Small intestine (tissue), 7 donors: ENCODE measurements at regions not wholly inside any gene's neighbourhood (a gene's known extent, or its start where the extent isn't known, plus 50 kb on each side); places are given as distances from the start of the nearest gene placed in this dataset.

Experiments used
- DNase-seq, 2 donors: peaks; one replicate each; pipeline versions ENCODE4 v3.0.0 to v3.0.0-alpha.2; 2013
- FAIRE-seq: peaks from 2 replicates; lab custom pipeline; 2012; peaks lifted over from hg19 to GRCh38; lab: Jason Lieb, UNC
- H3K27ac ChIP-seq, 3 donors: one replicate each; pipeline ENCODE4 v1.5.1; 2013; ENCODE audit warnings: low read length in 2 of 3, mild to moderate bottlenecking in 2 of 3, control low read depth in 1 of 3, inconsistent platforms in 1 of 3, low read depth in 1 of 3, moderate library complexity in 1 of 3
- H3K27me3 ChIP-seq, 3 donors: one replicate each; pipeline ENCODE4 v1.6.1; 2013; ENCODE audit warnings: low read length in 3 of 3, inconsistent platforms in 1 of 3; ENCODE audit not compliant: control insufficient read depth in 3 of 3, insufficient read depth in 3 of 3
- H3K36me3 ChIP-seq, 3 donors: one replicate each; pipeline ENCODE4 v1.6.1; 2013; ENCODE audit warnings: low read length in 3 of 3, inconsistent platforms in 1 of 3, low read depth in 1 of 3, mild to moderate bottlenecking in 1 of 3, moderate library complexity in 1 of 3; ENCODE audit not compliant: control insufficient read depth in 3 of 3, insufficient read depth in 2 of 3
- H3K4me1 ChIP-seq, 3 donors: one replicate each; pipeline ENCODE4 v1.6.1; 2013; ENCODE audit warnings: low read length in 2 of 3, inconsistent platforms in 1 of 3, low read depth in 1 of 3, mild to moderate bottlenecking in 1 of 3, moderate library complexity in 1 of 3; ENCODE audit not compliant: control insufficient read depth in 3 of 3, insufficient read depth in 2 of 3
- H3K4me3 ChIP-seq, 3 donors: one replicate each; pipeline ENCODE4 v1.5.1; 2013; ENCODE audit warnings: low read length in 3 of 3, control low read depth in 1 of 3, inconsistent platforms in 1 of 3, low read depth in 1 of 3, mild to moderate bottlenecking in 1 of 3, moderate library complexity in 1 of 3
- H3K9me3 ChIP-seq, 2 donors: one replicate each; pipeline ENCODE4 v1.6.1; 2013; ENCODE audit warnings: low read depth in 1 of 2, low read length in 1 of 2; ENCODE audit not compliant: control insufficient read depth in 2 of 2, insufficient read depth in 1 of 2
- WGBS, 3 donors: extraction: QIAGEN DNeasy Blood & Tissue Kit; methylation state at CpG; one replicate each; pipeline ENCODE4 v1.1.7; 2013; 5-methylcytosine and 5-hydroxymethylcytosine counted together
- donor health status: healthy with polysubstance abuse.
- donor health status: control.
- donor health status: control.
- donor health status: Bipolar disorder and iron deficiency.
- donor health status: healthy.

DNA sequence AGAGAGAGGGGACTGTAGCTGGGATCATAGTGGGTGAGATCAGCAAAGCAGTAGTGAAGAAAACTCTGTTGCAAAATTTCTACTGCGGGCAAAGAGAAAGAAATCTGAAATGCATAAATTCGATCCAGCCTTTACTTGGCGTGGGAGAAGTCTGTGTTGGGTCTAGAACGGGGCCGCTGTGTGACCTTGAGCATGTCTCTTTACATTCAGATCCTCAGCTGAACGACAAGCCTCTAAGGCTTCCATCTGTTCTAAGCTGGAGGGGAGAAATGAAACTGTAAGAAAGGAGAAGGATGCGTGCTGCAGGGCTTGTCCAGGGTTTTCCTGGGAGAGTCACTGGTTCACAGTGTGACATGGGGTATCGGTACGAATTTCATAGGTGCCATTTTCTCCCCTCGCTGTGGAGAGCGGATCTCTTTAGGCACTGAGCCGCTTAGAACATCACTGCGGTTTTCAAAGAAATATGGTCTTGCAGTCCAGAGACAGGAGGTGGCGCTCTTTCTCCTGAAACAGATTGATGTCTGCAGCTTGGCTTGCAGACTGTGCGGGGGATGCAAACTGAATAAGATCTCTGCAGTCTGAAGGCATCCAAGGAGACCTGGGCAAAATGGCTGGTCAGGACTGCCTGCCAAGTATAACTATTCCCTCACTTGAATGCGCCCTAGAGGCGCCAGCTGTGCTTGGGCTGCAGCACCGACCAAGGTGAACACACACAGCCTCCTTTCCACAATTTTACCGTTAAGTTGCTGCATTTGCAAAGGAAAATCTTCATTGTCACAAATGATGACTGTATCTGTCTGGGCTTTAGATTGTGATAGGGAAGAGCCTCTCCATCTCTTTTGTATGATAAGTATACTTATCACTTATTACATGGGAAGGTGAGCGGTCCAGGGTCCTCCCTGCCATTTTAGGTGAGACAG lies 104.1 kb downstream of the XCL2 start:
- no peak overlapping the region for H3K4me3 ChIP-seq

DNA sequence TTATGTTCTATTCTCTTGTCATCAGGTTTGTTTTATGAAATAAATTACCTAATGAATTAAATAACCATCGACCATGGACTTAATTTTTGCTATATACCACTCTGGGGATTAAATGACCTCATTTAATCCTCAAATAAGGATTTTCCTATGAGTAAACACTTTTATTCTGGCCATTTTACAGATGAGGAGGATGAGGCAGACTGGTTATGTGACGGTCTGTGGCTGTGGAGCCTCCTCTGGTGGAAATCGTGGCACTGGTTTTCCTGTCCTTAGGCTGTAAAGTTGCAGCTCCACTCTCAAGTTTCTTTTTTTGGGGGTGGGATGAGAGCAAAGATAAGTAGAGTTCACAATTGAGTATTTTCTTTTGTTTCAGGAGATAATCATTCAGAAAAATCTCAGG lies 105.2 kb downstream of the XCL2 start:
- H3K36me3 ChIP-seq = no peaks in the 10 kb centered on the region
- H3K4me3 ChIP-seq = no peak overlapping the region
- 55 to 67% (median 56%) methylated on average over 3 of the region's 3 CpGs for WGBS, 3 donors
- H3K27me3 ChIP-seq = peaks cover 0 to 1% (median 0%) of the 10 kb centered on the region in 3 donors
- DNase-seq (no peak), FAIRE-seq (no peak)
- H3K9me3 ChIP-seq = no peaks in the 10 kb centered on the region
- no peaks in the 10 kb centered on the region for H3K4me1 ChIP-seq
- no peak overlapping the region for H3K27ac ChIP-seq

More for the DNA sequence above, 104.1 kb downstream of the XCL2 start:
- Histone ChIP-seq H3K4me1 (no peaks in the 10 kb centered on the region), H3K9me3 (no peaks in the 10 kb centered on the region), H3K27me3 (no peaks in the 10 kb centered on the region), H3K27ac (no peak overlapping the region), H3K36me3 (no peaks in the 10 kb centered on the region)
- FAIRE-seq = no peak
- peak; percentile 79 to 86 for DNase-seq
- WGBS, 3 donors = 31 to 35% (median 33%) methylated on average over 19 to 20 of the region's 20 CpGs

DNA sequence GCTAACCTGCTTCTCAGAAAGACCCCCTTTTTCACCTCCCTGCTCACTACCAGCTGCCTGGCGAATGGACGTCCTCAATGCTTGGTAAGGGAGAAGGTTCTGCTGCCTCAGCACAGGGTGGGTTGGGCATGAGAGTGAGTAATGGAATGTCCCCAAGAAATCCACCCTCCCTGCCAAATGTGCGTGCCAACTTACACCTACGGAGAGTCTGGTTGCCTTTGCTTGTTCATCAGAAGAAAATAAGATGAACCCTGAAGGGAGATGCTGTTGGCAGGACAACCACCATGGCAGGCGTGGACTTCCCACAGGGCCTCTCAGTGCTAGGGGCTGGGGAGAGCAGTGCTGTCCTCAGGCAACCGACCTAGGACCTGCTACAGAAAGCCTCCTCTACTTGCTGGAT lies 106.0 kb downstream of the XCL2 start:
- no peaks in the 10 kb centered on the region for H3K36me3 ChIP-seq
- peaks cover 0 to 2% (median 0%) of the 10 kb centered on the region in 3 donors for H3K27me3 ChIP-seq
- no peaks in the 10 kb centered on the region for H3K9me3 ChIP-seq
- H3K27ac ChIP-seq = no peak overlapping the region
- no peak overlapping the region for H3K4me3 ChIP-seq
- no peak for DNase-seq
- 87 to 92% (median 91%) methylated on average over 6 of the region's 6 CpGs for WGBS, 3 donors
- H3K4me1 ChIP-seq = no peaks in the 10 kb centered on the region
- no peak for FAIRE-seq

DNA sequence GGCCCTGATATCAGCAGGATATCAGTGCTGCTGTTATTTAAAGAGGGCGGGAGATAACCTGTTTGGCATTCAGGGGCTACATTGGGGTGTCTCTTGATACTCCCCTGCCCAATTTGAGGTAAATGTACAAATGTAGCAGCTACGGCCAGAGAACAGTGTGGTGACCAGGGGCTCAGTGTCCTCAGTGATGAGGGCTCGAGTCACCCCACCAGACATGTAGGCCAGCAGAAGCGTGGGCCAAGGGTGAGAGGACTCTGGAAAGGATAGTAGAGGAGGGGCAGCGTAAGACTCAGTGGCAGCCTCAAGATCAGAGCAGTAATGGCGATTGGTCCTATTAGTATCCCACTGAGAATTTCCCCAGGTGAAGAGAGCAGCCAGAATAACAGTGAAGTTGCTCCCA lies 108.4 kb downstream of the XCL2 start:
- no peak for FAIRE-seq
- Histone ChIP-seq H3K9me3 (no peaks in the 10 kb centered on the region), H3K4me1 (no peaks in the 10 kb centered on the region), H3K4me3 (no peak overlapping the region), H3K27me3 (peaks cover 0 to 5% (median 0%) of the 10 kb centered on the region in 3 donors), H3K27ac (no peak overlapping the region), H3K36me3 (no peaks in the 10 kb centered on the region)
- DNase-seq = no peak
- WGBS, 3 donors = 84 to 94% (median 94%) methylated on average over 6 of the region's 6 CpGs

DNA sequence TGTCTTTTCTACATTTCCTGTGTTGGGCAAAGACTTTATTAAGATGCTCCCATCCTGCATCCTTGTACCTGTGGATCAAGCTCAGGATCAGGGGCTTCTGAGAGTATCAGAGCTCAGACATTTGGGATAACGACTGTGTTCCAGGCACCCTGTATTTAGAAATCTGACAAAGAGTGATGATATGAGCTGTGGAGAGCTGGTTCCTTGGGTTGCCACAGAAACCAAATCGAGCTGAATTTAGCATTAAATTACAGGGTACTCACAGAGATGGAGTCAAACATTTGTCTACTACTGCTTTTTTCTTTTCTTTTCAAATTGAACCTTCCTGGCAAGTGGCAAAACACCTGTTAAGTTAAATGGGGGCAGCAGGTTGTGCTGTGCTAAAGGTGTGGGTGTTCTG lies 110.6 kb downstream of the XCL2 start:
- Histone ChIP-seq H3K4me3 (no peak overlapping the region), H3K27me3 (peaks cover 0 to 5% (median 0%) of the 10 kb centered on the region in 3 donors), H3K4me1 (no peaks in the 10 kb centered on the region), H3K9me3 (no peaks in the 10 kb centered on the region), H3K36me3 (no peaks in the 10 kb centered on the region), H3K27ac (no peak overlapping the region)
- FAIRE-seq (no peak), DNase-seq (no peak)
- 77 to 80% (median 80%) methylated on average over 2 of the region's 2 CpGs for WGBS, 3 donors

DNA sequence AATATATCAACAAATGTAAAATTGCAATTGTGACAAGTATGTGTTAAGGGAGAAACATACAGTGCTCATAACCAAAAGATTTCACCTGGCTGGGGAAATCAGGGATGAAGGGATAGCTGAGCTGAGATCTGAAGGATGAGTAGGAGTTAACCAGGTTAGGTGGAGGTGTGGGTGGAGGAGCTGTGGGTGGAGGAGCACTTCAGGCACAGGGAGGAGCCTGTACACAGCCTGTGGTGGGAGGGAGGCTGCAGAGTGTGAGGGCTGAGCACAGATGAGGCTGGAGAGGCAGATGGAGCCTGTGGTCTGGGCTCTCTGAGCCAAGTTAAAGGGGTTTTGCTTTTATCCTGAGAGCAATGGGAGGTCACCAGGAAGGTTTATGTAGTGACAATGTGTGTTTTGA lies 111.9 kb downstream of the XCL2 start:
- no peaks in the 10 kb centered on the region for H3K36me3 ChIP-seq
- no peaks in the 10 kb centered on the region for H3K4me1 ChIP-seq
- no peak for DNase-seq
- H3K4me3 ChIP-seq = no peak overlapping the region
- H3K27ac ChIP-seq = no peak overlapping the region
- H3K9me3 ChIP-seq = no peaks in the 10 kb centered on the region
- no peak for FAIRE-seq
- peaks cover 0 to 5% (median 0%) of the 10 kb centered on the region in 3 donors for H3K27me3 ChIP-seq

DNA sequence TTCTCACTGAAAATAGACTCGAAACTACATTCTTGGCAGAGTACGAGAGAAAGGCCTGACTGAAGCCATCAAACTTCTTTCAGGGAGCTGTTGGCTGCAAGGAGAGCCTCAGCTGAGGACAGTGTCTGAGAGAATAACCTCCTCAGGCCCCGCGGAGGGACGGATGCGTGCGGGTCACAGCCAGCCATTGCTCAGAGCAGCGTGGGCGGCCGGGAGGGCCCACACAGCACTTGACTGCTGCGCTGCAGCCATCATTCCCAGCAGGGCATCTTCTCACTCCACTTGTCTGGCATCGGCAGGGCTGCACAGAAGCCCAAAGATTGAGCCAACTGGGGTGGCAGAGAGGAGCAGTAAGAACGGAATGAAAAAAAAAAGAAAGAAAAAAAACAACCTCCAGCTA lies 113.5 kb downstream of the XCL2 start:
- Histone ChIP-seq H3K4me1 (no peaks in the 10 kb centered on the region), H3K9me3 (no peaks in the 10 kb centered on the region), H3K36me3 (no peaks in the 10 kb centered on the region), H3K27me3 (peaks cover 0 to 5% (median 0%) of the 10 kb centered on the region in 3 donors), H3K27ac (no peak overlapping the region), H3K4me3 (no peak overlapping the region)
- FAIRE-seq = no peak
- DNase-seq = no peak
- 74 to 95% (median 87%) methylated on average over 12 to 13 of the region's 13 CpGs for WGBS, 3 donors

DNA sequence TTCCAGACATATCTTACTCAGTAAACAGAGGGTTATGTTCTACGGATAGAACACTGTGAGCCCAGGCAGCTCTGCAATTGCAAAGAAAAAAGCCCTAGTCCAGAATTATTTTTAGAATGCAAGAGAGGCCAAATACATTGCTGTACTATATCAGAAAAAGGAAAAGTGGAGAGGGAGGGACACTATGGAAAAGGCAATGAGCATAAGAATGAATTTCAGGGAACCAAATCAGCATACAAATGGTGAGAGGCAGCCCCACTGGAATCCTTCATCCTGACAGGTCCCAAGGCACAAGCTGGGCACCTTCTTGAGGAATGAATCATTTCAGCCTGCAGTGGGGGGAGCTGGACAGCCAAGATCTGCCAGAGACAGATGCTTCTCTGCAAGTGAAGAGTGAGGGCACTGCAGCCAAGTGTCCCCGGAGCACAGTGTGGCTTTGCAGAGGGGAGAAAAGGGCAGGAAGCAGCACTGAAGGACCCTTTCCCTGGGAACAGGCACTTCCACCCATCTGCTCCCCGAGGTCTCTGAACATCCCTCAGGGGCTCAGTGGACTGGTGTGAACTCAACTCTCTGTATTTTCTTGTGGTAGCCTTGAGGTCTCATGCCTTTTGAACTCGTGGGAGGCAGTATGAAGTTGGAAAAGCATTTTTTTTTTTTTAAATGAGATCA lies 115.6 kb downstream of the XCL2 start:
- H3K4me3 ChIP-seq = no peak overlapping the region
- FAIRE-seq = no peak
- no peaks in the 10 kb centered on the region for H3K4me1 ChIP-seq
- WGBS, 3 donors = 57 to 73% (median 71%) methylated on average over 4 of the region's 4 CpGs
- H3K9me3 ChIP-seq = no peaks in the 10 kb centered on the region
- no peak for DNase-seq
- peaks cover 0 to 2% (median 0%) of the 10 kb centered on the region in 3 donors for H3K27me3 ChIP-seq
- H3K27ac ChIP-seq = no peak overlapping the region
- no peaks in the 10 kb centered on the region for H3K36me3 ChIP-seq
